NCI-H748 (cell line): ENCODE measurements at regions not wholly inside any gene's neighbourhood (a gene's known extent, or its start where the extent isn't known, plus 50 kb on each side); places are given as distances from the start of the nearest gene placed in this dataset.
"Not testable (repeated sequence)": the region's sequence is repeated elsewhere in the genome, so short reads cannot be mapped to it uniquely, and the experiment has no call there.

Source experiments
- DNase-seq: peaks from one replicate; lab custom pipeline; 2025; ENCODE audit not compliant: unreplicated experiment; lab: John Stamatoyannopoulos, UW

GRCh38 chr2:39998617-39999016 lies 219.6 kb upstream of the THUMPD2 start:
- no peak for DNase-seq

- DNase-seq = no peak
Measured at GRCh38 chr2:39996653-39997080, 217.6 kb upstream of the THUMPD2 start.

- no peak for DNase-seq
Measured at GRCh38 chr2:39995005-39995737, 216.1 kb upstream of the THUMPD2 start.

- no peak for DNase-seq
Measured at GRCh38 chr2:39994151-39994550, 215.1 kb upstream of the THUMPD2 start.

- no peak for DNase-seq
Measured at GRCh38 chr2:39991298-39991697, 212.2 kb upstream of the THUMPD2 start.

GRCh38 chr2:39990335-39990900 lies 211.4 kb upstream of the THUMPD2 start:
- DNase-seq = no peak

- DNase-seq = no peak
Measured at GRCh38 chr2:39989888-39990287, 210.8 kb upstream of the THUMPD2 start.

- peak; percentile 73 for DNase-seq
Measured at GRCh38 chr2:39981883-39982311, 202.8 kb upstream of the THUMPD2 start.

GRCh38 chr2:39975476-39976020 lies 196.5 kb upstream of the THUMPD2 start:
- DNase-seq = no peak

GRCh38 chr2:39968037-39968436 lies 189.0 kb upstream of the THUMPD2 start:
- DNase-seq = no peak

- not testable (repeated sequence) for DNase-seq
Measured at GRCh38 chr2:39960681-39961080, 181.6 kb upstream of the THUMPD2 start.

GRCh38 chr2:39954346-39954745 lies 175.3 kb upstream of the THUMPD2 start:
- no peak for DNase-seq

- DNase-seq = no peak
Measured at GRCh38 chr2:39949131-39949530, 170.1 kb upstream of the THUMPD2 start.

GRCh38 chr2:39948016-39948719 lies 169.1 kb upstream of the THUMPD2 start:
- DNase-seq = no peak

- DNase-seq = no peak
Measured at GRCh38 chr2:39947294-39948015, 168.4 kb upstream of the THUMPD2 start.

- no peak for DNase-seq
Measured at GRCh38 chr2:39942950-39943349, 163.9 kb upstream of the THUMPD2 start.

GRCh38 chr2:39938035-39938835 lies 159.2 kb upstream of the THUMPD2 start:
- DNase-seq = no peak

GRCh38 chr2:39937621-39938020 lies 158.6 kb upstream of the THUMPD2 start:
- no peak for DNase-seq

GRCh38 chr2:39934851-39935250 lies 155.8 kb upstream of the THUMPD2 start:
- DNase-seq = no peak

- DNase-seq = no peak
Measured at GRCh38 chr2:39933196-39933595, 154.1 kb upstream of the THUMPD2 start.
